GM18870 (cell line): ENCODE measurements at regions not wholly inside any gene's neighbourhood (a gene's known extent, or its start where the extent isn't known, plus 50 kb on each side); places are given as distances from the start of the nearest gene placed in this dataset.

Experiments
- ATAC-seq: cut with Tn5 transposase; IDR thresholded peaks from one replicate; pipeline ENCODE4 v1.9.1; 2021; ENCODE audit warnings: moderate library complexity; ENCODE audit not compliant: unreplicated experiment

DNA sequence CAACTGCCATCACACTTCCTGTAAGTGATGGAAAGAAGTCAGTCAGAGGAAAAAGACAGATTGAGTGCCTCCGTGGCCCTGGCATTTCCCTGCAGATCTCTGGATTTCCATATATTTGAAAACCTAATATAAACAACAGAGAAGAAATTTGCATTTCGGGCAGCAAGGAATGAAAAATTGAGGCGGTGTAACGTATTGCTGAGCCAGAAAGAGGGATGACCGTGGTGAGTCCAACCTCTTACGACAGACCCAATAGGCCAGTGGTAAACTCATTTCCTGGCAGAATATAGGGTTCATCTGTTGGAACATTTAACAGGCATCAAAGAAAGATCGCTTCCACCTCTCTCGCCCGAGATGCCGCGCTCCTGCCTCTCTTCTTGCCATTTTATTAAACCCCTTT is 336.5 kb downstream of the MIAT start:
- ATAC-seq = no peak

GRCh38 chr22:26994801-26995200 is 337.4 kb downstream of the MIAT start:
- ATAC-seq = no peak

DNA sequence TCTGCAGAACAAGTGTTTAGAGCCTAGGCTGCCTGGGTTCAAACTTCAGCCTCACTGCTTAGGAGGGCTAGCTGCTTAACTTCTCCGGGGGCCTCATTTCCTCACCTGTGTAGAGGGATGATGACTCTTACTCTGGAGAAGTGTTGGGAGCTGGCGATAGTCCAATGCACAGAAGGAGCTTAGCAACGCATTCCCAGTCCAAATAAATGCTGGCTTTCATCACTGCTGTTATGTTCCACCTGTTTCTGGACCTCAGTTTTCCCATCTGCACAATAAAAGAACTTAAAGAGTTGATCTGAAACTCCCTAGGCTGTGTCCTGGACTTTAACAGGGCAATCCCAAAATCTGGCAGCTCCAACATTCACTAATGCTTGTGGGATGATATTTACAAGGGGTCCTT is 337.8 kb downstream of the MIAT start:
- no peak for ATAC-seq

GRCh38 chr22:26996154-26996553 is 338.8 kb downstream of the MIAT start:
- no peak for ATAC-seq

DNA sequence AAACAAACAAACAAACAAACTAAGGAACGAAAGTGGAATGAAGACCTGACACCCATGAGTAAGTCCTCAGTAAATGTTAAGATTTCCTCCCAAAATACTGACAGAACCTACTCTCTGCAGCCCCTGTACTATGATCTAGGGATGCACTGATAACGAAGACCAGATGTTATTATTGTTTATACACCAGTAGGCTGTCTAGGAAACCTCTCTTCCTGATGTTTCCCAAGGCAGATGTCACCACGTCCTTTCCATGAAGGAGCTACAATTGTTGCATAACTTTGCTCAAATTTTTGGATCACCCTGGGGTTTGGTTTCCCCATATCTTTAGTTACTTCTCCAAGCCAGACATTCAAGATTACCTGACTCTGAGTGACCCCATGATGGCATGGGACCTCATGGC is 340.7 kb downstream of the MIAT start:
- no peak for ATAC-seq

- no peak for ATAC-seq
These were observed 341.3 kb downstream of the MIAT start for GRCh38 chr22:26998716-26999115.

DNA sequence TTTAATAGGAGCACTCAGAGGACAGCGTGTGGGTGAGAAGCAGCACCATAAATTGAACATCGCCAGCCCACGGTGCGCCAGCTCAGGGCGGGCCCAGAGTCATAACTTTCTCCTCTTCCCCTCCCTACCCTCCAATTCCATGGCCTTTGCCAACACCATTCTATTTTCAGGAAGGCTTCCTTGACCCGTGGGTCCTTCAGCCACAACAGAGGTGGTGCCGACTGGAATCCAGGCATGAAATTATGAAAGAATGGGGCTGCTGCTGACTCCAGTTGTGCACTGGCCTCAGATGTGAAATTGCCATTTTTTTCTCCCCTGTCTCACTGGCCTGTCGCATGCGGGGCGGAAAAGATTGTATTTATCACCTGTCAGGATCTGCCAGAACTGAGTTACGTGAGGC is 345.9 kb downstream of the MIAT start:
- ATAC-seq = no peak

- ATAC-seq = no peak
These were observed 347.0 kb downstream of the MIAT start for GRCh38 chr22:27004434-27004833.

- no peak for ATAC-seq
These were observed 351.1 kb downstream of the MIAT start for GRCh38 chr22:27008454-27008853.

DNA sequence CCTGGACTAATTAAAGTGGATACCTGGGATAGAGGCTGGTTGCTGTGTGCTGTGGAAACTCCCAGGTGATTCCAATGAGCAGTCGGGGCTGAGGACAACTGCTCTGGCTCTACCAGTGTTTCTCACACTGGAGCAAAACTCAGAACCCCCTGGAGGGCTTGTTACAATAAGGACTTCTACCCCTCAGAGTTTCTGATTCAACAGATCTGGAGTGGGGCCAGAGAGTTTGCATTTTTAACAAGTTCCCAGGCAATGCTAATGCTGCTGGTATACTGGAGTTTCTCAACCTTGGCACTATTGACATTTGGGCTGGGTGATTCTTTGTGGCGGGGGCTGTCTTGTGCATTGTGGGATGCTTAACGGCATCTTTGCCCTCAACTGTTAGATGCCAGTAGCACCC is 353.7 kb downstream of the MIAT start:
- no peak for ATAC-seq

DNA sequence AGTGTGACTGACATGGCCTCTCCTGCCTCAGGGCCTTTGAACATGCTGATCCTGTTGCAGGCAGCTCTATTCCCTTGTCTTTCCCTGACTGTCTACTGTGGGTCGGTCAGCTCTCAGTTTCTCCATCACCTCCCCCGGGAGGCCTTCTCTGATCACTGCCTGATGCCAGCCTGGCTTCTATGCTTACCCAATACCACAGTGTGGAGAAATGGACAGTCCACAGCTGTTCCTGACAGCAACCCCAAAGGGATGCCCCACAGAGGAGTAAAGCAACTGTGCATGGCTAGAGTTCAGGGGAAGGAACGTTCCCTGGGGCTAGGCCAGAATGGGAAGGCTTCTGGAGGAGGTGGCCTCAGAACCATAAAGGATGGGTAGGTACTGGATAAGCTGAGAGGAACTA is 354.3 kb downstream of the MIAT start:
- ATAC-seq = no peak

DNA sequence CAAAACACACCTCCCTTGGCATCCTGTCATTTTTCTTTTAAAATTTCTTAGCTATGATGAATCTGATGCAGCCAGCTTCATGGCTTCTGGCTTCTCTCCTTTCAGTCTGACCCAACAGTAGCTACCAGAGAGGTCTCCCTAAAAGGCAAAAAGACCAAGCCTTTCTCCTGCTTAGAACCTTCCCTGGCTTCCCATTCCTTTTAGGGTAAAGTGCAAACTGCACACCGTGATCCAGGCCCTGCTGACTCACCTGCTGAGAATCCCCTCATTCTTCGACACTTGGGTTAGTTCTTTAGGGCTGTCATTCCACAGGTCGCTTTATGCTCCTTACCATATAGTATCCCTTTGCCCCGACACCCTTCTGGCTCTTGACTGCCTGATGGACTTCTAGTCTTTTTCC is 362.4 kb downstream of the MIAT start:
- ATAC-seq = no peak

GRCh38 chr22:27022274-27022895 is 365.0 kb downstream of the MIAT start:
- no peak for ATAC-seq

DNA sequence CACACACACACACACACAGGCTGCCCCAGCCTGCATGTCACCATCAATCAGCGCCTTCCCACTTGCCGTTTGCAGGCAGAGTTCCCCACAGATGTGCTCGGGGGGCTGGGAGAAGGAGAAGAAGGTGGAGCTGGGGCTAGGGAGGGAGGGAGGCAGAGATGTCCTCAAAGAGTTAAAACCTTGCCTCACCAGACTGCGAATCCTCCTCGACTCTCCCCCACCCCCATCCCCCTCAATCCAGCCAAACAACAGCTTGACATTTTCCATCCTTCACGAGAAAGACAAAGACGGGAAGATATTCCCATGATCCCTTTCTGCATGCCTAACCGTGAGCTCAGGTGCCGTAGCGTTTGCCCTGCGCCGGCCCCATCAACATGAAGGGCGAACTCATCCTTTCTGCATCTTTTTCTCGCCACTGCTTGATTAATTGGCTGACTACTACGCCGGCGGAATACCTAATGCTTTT is 365.5 kb downstream of the MIAT start:
- ATAC-seq = no peak

GRCh38 chr22:27023591-27023990 is 366.2 kb downstream of the MIAT start:
- ATAC-seq = no peak

- ATAC-seq = no peak
These were observed 367.6 kb downstream of the MIAT start for GRCh38 chr22:27024982-27025381.

GRCh38 chr22:27028093-27028492 is 370.7 kb downstream of the MIAT start:
- no peak for ATAC-seq

GRCh38 chr22:27029584-27030130 is 372.3 kb downstream of the MIAT start:
- no peak for ATAC-seq

DNA sequence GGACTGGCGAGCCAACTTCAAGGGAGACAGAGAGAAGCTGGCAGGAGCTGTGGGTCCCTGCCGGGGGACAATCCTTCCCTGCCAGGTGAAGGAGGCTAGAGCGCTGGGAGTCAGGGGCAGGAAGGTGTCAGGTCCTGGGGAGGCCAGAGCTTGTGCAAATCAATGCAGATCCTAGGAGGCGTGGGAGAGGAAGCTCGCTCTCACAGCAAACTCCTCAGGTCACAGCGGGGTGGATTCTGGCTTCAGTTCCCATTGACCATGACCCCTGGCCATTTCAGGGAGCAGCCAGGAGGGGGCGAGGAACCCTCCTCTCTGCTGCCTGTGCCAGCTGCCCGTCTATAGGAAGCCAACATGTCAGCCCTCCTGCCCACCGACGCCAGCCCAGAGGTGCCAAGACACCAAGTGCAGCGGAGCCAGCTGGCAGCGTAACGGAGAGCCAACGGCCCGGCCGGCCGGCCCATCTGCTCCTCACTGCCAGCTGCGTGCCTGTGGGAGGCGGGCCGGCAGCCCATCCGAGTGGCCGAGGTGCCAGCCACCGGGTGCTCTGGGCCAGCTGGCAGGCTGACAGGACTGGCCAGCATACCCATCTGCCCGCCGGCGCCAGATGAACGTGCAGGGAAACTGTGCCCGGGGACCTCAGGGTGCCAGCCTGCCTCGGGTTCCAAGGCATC is 374.8 kb downstream of the MIAT start:
- ATAC-seq = no peak

- no peak for ATAC-seq
These were observed 384.4 kb downstream of the MIAT start for GRCh38 chr22:27041745-27042310.

GRCh38 chr22:27043262-27043661 is 385.9 kb downstream of the MIAT start:
- ATAC-seq = no peak
